Posterior vena cava (tissue), 2 donors: ENCODE measurements at regions not wholly inside any gene's neighbourhood (a gene's known extent, or its start where the extent isn't known, plus 50 kb on each side); places are given as distances from the start of the nearest gene placed in this dataset.

Experiments
- DNase-seq: peaks from one replicate; pipeline ENCODE4 v3.0.0-alpha.2; 2020; ENCODE audit warnings: low spot score
- intact Hi-C, 2 donors: fragments of 100-400 bp; cut with DNase I; formaldehyde crosslinking; loops; one replicate each; pipeline versions ENCODE4 v1.14.1 to v1.14.2; 2022 to 2023
- donor health status: DM: yes; HTN: yes; CAD: no.
- donor health status: DM: yes; HTN: yes; CAD: no.

DNA sequence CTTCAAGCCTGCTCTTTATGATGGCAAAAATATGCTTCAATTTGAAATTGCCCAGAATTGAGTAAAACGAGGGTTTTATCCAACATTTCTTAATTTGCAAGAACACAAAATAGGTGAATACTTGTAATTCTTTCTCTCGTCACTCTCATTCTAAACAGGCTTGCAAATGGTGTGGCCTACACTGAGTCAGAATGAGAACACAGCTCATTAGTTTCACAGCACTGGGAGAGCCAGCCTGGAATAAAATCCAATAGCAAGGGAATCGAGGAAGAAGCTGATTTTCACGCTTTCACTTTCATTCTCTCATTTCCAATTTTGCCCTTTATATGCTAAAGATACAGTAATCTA is 537.5 kb downstream of the LTN1 start:
- DNase-seq = no peak

DNA sequence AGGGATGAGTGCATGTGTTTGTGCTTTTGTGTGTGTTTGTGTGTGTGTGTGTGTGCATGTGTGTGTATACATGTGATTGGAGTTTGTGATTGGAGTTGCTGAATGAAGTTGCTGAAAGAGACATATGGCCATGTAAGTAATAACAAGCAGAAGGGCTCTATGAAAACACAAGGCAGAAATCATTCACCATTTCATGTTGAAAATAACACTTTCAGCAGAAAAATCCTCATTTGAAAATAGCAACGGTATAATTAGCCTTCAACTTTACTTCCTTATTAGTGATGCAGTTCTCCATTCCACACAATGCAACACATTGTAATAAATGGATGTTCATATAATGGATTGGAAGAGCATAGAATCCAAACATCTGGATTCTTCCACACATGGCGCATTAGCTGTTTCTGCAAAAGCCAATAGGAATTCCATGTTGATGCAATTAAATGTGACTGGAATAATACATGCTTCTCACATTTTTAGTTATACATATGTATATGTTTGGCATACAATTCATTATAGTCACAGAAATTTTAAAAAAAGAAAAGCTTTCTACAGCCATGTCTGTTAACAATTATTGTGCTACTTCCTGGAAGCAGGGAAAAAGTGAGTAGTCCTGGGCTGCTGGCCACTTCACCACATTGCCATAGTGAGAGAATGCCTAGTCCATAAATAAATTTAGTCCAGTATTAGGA is 538.0 kb downstream of the LTN1 start:
- intact Hi-C loops = no loop called here
- DNase-seq = no peak

More for the DNA sequence above, 537.5 kb downstream of the LTN1 start:
- intact Hi-C loops = no loop called here

DNA sequence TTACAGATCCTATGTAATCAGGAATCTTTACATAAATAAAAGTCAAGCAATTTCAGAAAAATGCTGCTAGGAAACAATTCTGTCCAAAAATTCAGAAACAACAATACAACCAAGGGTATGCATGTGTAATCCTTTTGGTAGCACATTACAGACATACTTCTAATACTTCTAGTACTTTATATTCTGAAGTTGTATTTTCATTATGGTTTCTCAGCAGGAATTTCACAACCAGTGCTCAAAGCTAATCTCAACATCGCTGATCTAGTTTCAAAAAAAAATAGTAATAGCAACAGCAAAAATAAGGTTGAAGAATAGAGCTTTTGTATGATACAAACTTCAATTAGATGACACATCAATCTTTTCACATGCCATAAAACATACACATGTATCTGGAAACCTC is 545.2 kb downstream of the LTN1 start:
- DNase-seq = no peak
- intact Hi-C loops = no loop called here

DNA sequence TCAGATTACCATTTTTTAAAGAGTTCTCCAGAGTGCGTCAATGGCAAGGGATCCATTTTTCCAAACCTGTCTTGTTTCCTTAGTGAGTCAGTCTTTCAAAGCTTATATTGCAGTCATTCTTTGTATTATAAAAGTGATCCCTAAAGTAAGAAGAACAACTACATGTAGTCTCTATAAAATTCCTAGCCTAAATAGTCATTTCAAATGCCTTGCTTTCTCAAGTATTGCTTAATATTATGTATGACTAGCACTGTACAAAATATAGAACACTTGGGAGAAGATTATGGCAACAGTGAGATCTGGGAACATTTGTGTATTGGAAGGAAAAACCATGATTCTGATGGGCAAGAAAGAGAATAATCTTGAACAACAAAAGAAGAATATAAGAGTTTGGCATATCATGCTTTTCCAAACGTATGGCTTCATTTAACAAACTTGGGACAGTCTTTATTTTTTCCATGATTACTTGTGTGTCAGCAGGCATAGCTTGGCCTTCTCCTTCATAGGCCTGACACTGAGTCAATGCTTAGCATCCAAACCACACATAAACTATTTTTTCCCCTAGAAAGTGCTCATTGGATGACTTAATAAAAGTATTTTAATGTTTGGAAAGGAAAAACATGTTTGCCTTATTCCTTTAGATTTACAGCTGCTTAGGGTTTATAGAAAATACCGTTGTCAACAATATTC is 547.4 kb downstream of the LTN1 start:
- no peak for DNase-seq
- intact Hi-C loops = no loop called here

DNA sequence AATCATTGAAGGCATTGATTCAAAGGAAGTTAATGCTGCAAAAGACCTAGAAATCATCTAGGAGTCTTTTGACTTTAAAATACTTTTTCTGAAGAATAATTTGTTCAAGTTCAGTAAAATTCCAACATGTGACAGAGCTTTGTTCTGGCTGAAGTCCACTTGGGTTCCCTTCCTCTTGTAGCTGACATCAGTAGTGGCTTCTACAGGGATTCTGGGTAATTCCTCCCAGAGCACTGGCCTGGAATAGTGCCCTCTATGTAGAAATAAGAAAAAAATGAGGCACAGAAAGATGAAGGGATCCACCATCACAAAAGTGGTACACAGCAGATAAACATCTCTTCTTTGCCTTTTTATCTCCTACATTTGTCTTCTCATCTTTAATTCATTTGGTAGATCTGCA is 548.1 kb downstream of the LTN1 start:
- intact Hi-C loops = no loop called here
- no peak for DNase-seq

DNA sequence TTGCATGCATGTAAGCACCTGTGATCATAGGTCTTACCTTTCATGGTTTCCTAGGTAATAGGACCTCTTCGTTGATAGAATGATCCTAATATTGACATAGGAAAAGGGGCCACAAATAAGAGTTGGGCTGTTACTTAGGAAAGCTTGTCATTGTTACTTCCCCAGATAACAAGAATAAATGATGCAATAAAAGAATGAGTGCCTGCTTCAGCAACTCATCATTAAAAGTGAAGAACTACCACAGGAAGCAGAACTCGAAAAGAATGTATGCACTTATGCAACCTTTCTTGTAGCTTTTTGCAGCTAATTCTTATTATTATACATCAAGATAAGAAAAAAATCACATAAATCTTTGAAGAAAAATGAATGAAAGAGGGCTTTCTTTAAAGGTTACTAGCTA is 548.6 kb downstream of the LTN1 start:
- DNase-seq = no peak

DNA sequence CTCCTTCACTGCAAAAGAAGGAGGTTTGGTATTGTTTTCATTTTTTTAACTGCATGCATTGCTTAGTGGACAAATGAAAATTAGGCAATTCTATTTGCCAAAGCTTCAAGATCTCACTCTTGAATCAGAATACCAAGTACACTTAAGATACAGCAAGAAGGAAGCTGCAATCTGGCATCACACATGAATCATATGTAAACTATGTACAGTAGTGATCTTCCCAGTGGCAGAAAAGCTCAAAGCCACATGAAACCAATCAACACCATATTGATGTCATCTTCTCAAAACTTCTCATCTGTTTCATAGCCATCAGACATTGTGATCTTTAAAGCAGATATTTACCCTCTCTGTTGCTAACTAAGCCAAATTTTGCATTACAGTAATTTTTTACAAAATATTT is 550.1 kb downstream of the LTN1 start:
- intact Hi-C loops = no loop called here
- no peak for DNase-seq

More for the DNA sequence above, 548.6 kb downstream of the LTN1 start:
- intact Hi-C loops = no loop called here

DNA sequence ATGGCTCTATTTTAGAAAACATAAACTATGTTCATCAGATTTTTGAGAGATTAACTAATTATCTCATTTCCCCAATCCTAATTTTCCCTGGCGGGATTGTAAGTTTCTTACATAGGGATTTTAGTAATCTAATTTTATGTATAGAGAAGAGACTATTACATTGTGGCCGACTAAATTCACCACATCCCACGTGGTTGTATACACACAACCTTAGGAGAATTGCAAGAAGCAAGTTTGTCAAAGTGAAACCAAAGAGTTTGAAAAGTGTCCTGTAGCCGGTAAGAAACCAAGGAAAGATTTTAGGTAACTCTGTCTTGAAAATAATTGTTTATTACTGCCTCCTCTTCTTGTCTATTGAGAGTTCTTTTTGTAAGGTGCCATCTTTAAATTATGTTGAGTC is 550.6 kb downstream of the LTN1 start:
- no peak for DNase-seq
- intact Hi-C loops = no loop called here

DNA sequence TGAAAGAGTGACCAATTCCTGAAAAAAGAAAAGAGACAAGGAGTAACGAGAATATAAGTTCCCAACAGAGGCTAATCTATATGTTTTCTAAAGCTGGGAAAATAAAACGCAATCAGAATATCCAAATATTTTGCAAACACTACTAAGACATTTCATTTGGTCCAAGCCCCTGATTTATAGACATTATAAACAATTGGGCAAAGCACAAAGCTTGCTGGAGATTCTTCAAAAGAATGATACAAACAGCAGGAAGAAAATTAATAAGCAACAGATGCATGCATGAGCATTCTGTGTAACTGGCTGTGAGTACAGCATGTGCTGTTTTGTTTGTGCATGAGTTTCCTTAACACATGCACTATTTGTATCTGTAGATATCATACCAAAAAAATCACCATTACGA is 552.9 kb downstream of the LTN1 start:
- no peak for DNase-seq
- intact Hi-C loops = no loop called here

DNA sequence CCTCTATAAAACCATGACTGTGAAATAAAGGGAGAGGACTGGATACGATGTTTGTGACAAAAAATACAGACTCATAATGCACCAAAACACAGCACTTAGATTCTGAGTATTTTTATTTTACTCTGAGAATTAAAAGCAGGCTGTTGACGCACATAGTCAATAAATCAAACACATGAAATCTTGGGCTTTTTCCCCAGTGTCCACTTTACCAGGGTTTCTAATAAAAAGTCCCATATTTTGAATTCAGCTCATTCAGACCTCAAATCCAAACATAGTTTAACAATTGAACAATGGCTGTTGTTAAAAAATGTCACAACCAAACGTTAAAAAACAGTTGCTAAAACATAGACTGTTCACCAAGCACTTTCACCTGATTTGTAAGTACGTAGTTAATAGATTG is 553.4 kb downstream of the LTN1 start:
- no peak for DNase-seq
- intact Hi-C loops = no loop called here

DNA sequence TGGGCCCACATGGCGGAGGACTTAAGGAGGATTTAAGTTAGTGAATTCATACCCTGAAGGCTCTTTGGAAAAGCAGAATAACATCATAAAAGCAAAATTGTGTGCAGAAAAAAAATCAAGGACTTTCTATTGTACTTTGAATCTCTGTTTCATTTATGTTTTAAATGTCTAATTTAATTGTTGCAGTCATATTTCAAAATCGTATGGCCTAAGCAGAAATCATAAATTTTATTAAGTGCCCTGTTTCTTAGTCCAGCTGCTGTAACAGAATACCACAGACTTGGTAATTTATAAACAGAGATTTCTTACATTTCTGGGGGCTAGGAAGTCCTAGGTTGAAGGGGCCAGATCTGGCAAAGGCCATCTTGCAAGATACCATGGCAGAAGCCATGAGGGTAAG is 555.6 kb downstream of the LTN1 start:
- DNase-seq = no peak
- intact Hi-C loops = no loop called here

DNA sequence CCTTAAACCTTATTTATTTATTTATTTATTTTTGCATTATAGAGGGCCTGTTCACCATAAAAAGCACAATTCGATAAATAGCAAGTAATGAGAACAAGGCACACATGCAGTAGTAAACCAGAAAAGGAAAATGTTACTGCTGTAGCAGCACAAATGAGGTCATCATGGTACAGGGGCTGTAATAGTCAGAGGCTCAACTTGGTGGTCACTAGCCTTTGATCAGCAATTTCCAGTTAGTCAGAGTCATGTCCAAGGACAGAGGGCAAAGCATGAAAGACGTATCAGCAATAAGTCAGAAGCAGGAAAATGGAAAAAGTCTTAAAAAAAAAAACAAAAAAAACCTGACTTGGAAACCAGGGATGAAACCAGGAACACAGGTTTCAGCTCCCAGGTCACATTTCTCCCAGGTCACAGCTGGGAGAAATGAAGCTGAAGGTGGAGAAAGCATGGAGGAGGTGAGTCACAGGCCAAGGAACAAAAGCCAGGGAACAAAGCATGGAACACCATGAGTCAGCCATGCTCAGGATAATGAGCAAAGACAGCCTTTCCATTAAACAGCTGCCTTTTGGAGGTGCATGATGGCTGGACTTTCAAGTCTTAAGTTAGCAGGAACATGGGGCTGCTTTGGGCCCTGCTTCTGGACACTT is 556.3 kb downstream of the LTN1 start:
- DNase-seq = no peak

DNA sequence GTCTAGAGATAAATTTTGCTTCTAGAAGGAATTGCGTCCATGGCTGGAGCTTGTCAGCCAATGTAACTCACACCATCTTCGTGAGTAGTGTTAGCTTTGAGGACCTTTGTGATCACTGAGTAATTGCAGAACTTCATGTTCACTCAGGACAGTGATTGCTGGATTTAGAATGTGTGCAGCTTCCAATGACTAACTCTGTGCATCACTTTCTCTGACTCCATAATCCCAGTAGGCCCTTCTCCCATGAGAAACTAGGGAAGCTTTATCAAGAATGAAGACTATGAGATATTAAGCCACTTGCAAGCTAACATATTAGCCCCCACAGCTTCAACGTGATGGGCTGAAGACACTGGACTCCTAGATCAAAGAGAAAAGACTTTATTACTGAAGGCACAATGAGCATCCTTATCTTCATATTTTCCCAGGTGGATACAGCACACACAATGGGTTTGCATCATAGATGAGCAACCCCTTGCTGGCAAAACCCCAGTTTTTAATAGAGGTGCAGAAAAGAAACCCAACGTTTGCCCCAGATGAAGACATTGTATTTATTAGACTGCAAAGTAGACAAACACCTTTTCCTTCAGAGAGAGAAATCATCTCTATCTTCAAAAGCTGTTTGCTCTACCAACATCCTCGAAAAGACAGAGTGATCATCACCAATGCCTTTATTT is 561.0 kb downstream of the LTN1 start:
- no peak for DNase-seq

More for the DNA sequence above, 556.3 kb downstream of the LTN1 start:
- intact Hi-C loops = no loop called here

DNA sequence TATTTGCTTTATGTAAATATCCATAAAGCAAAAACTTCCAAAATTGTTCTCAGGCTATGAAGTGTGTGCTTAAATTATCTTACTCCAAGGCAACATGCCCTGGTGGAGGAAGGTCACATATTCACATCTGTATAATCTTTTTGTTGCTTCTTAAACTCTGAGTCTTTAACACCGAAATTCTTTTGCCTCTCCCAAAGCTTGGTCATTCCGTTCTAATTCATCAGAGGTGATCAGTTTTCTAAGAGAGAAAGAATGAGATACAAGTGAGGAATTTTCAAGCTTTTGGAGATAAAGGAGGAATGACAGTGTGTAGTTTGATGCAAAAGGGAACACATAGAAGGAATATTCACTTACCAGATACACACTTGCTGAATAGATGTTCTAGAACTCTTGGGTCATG is 561.7 kb downstream of the LTN1 start:
- DNase-seq = no peak
- intact Hi-C loops = no loop called here

More for the DNA sequence above, 561.0 kb downstream of the LTN1 start:
- intact Hi-C loops = no loop called here

DNA sequence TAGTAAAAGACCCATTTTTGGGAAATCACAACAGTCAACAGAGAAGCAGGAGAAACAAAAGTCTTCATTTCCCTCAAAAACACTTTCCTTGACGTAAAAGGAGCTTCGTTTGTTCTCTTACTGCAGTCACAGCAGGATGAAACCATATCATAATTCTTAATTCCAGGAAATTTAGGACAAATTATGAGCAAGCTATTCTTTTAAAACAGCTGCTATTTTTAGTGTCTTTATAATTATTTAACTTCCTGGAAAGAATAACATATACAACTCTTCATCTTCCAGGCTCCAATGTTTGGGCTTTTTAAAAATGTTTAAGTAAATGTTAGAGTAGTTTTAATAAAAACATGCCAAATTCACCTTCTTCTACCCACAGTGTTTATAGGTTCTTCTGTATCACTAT is 563.5 kb downstream of the LTN1 start:
- intact Hi-C loops = no loop called here
- DNase-seq = no peak

DNA sequence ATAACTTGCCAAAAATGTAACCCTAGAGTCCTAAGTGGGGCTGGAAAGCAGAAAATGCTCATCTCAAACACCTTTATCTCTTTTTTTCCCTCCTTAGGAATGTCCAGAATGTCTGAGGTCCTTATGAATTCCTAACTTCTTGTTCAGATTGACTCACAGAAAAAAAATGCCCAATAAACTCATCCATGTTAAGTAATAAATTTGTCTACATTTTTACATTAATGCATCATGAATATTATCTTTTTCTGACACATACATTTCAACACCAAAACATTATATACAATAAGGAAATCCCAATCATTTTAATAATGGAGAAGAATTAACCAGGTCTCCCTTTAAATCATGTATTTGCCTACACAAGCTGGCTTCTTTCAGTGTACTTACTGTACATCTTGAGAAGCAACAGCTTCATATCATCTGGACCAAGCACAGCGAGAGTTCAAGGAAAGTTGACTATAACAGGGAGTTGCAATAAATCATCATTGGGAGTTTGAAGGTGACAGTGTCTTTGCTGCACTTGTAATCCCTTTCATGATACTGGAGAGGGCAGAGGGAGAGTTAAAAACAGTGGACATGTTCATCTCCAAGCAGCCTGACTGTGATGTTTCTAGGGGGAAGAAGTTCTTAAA is 565.2 kb downstream of the LTN1 start:
- intact Hi-C loops = no loop called here

DNA sequence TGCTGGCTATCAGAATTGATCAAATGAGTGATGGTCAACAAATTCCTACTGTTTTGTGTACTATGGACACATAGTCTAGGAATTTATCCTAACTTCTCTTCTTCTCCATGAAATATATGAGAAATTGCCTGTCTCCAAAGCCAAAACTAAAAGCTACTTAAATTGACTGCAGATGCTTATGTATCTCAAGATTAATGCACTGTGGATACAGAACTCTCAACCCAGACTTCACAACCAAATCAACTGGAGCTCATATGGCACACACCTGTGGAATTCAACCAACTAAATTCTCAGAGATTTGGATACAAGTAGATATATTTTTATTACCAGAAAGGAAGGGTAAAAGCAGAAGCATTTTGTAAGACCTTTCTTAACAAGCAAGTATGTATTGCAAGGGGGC is 566.1 kb downstream of the LTN1 start:
- DNase-seq = no peak
- intact Hi-C loops = no loop called here

More for the DNA sequence above, 565.2 kb downstream of the LTN1 start:
- no peak for DNase-seq

DNA sequence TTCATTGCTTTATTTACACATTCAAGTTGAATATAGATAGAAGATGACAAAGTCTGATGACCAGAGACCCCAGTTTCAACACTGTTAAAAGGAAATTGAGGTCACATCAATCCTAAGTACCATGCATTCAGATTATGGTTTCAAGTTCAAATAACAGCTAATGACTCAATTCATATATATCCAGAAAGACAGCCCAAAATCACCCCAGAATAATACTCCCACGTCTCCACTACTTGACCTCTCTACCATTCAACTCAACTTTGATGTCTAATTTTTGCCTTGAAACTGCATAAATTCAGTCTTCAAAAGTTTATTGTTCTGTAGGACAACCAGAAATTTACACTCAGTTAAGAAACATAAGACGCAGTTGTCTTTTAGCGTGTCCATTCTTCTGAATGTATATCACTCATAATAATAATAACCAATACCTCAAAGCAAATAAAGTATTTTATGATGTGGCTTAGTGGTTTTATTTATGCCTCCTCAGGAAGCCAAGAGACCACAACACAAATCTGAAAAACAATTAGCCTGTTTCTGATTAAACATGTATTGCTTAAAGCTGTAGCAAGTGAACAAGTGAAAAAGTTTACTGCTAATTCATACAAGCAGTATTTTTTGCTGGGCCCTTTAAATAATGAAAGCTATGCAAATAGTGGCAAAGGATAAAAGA is 569.0 kb downstream of the LTN1 start:
- intact Hi-C loops = no loop called here
- DNase-seq = no peak
